ENCODE measurements at regions not wholly inside any gene's neighbourhood (a gene's known extent, or its start where the extent isn't known, plus 50 kb on each side); places are given as distances from the start of the nearest gene placed in this dataset.
A peak's percentile ranks its signal among the peaks of the same experiment; 100 is the strongest.
"Not testable (repeated sequence)": the region's sequence is repeated elsewhere in the genome, so short reads cannot be mapped to it uniquely, and the experiment has no call there.

GRCh38 chr3:181533811-181534210 lies 177.9 kb upstream of the SOX2 start:
- DNase-seq (ENCODE audit: low spot score): no peak

GRCh38 chr3:181530584-181530983 lies 181.1 kb upstream of the SOX2 start:
- no peak for DNase-seq (ENCODE audit: low spot score)

GRCh38 chr3:181521831-181522230 lies 189.9 kb upstream of the SOX2 start:
- no peak for DNase-seq (ENCODE audit: low spot score)

GRCh38 chr3:181518222-181518621 lies 193.5 kb upstream of the SOX2 start:
- DNase-seq (ENCODE audit: low spot score): no peak

GRCh38 chr3:181512787-181513186 lies 198.9 kb upstream of the SOX2 start:
- no peak for DNase-seq (ENCODE audit: low spot score)

- DNase-seq (ENCODE audit: low spot score): no peak
Measured at GRCh38 chr3:181510500-181510899, 201.2 kb upstream of the SOX2 start.

- no peak for DNase-seq (ENCODE audit: low spot score)
Measured at GRCh38 chr3:181497358-181497757, 214.4 kb upstream of the SOX2 start.

- no peak for DNase-seq (ENCODE audit: low spot score)
Measured at GRCh38 chr3:181493423-181493822, 218.3 kb upstream of the SOX2 start.

- DNase-seq (ENCODE audit: low spot score): peak; percentile 8
Measured at GRCh38 chr3:181488536-181488935, 223.2 kb upstream of the SOX2 start.

- DNase-seq (ENCODE audit: low spot score): no peak
Measured at GRCh38 chr3:181487236-181487978, 224.3 kb upstream of the SOX2 start.

GRCh38 chr3:181486141-181486885 lies 225.4 kb upstream of the SOX2 start:
- DNase-seq (ENCODE audit: low spot score): no peak

GRCh38 chr3:181484026-181484425 lies 227.7 kb upstream of the SOX2 start:
- no peak for DNase-seq (ENCODE audit: low spot score)

GRCh38 chr3:181475146-181475545 lies 236.6 kb upstream of the SOX2 start:
- DNase-seq (ENCODE audit: low spot score): not testable (repeated sequence)

- no peak for DNase-seq (ENCODE audit: low spot score)
Measured at GRCh38 chr3:181470349-181470748, 241.4 kb upstream of the SOX2 start.

- DNase-seq (ENCODE audit: low spot score): no peak
Measured at GRCh38 chr3:181464033-181464694, 247.6 kb upstream of the SOX2 start.

- DNase-seq (ENCODE audit: low spot score): no peak
Measured at GRCh38 chr3:181461381-181461780, 250.3 kb upstream of the SOX2 start.

- DNase-seq (ENCODE audit: low spot score): no peak
Measured at GRCh38 chr3:181459516-181459915, 252.2 kb upstream of the SOX2 start.

- peak; percentile 86 for DNase-seq (ENCODE audit: low spot score)
Measured at GRCh38 chr3:181458857-181459256, 252.9 kb upstream of the SOX2 start.

GRCh38 chr3:181457756-181458155 lies 254.0 kb upstream of the SOX2 start:
- DNase-seq (ENCODE audit: low spot score): no peak

- peak; percentile 95 for DNase-seq (ENCODE audit: low spot score)
Measured at GRCh38 chr3:181457190-181457589, 254.5 kb upstream of the SOX2 start.

GRCh38 chr3:181455276-181455675 lies 256.4 kb upstream of the SOX2 start:
- DNase-seq (ENCODE audit: low spot score): peak; percentile 45

GRCh38 chr3:181454451-181455027 lies 257.2 kb upstream of the SOX2 start:
- DNase-seq (ENCODE audit: low spot score): peak; percentile 93

GRCh38 chr3:181446741-181447140 lies 265.0 kb upstream of the SOX2 start:
- no peak for DNase-seq (ENCODE audit: low spot score)
